ENCODE measurements at regions not wholly inside any gene's neighbourhood (a gene's known extent, or its start where the extent isn't known, plus 50 kb on each side); places are given as distances from the start of the nearest gene placed in this dataset.

GRCh38 chr12:25384038-25384892 is 133.5 kb upstream of the KRAS start:
- TF ChIP-seq, protein P1, sequence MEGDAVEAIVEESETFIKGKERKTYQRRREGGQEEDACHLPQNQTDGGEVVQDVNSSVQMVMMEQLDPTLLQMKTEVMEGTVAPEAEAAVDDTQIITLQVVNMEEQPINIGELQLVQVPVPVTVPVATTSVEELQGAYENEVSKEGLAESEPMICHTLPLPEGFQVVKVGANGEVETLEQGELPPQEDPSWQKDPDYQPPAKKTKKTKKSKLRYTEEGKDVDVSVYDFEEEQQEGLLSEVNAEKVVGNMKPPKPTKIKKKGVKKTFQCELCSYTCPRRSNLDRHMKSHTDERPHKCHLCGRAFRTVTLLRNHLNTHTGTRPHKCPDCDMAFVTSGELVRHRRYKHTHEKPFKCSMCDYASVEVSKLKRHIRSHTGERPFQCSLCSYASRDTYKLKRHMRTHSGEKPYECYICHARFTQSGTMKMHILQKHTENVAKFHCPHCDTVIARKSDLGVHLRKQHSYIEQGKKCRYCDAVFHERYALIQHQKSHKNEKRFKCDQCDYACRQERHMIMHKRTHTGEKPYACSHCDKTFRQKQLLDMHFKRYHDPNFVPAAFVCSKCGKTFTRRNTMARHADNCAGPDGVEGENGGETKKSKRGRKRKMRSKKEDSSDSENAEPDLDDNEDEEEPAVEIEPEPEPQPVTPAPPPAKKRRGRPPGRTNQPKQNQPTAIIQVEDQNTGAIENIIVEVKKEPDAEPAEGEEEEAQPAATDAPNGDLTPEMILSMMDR (IDR thresholded peaks at IDR 0.05; ENCODE audit: low read depth, low read length, missing control alignments) = no peak
- no peak for DNase-seq (ENCODE audit: extremely low read depth, low read depth)
- H3K4me3 ChIP-seq (replicated peaks; ENCODE audit: low read depth, low read length) = no peak overlapping the region

GRCh38 chr12:25382311-25383106 is 131.8 kb upstream of the KRAS start:
- DNase-seq (ENCODE audit: extremely low read depth, low read depth) = no peak
- TF ChIP-seq, protein P1 (IDR thresholded peaks at IDR 0.05; ENCODE audit: low read depth, low read length, missing control alignments) = no peak
- H3K4me3 ChIP-seq (replicated peaks; ENCODE audit: low read depth, low read length) = no peak overlapping the region

GRCh38 chr12:25377469-25378177 is 126.9 kb upstream of the KRAS start:
- TF ChIP-seq, protein P1 (IDR thresholded peaks at IDR 0.05; ENCODE audit: low read depth, low read length, missing control alignments) = no peak
- peak; percentile 37 for DNase-seq (ENCODE audit: extremely low read depth, low read depth)
- H3K4me3 ChIP-seq (replicated peaks; ENCODE audit: low read depth, low read length) = no peak overlapping the region

DNA sequence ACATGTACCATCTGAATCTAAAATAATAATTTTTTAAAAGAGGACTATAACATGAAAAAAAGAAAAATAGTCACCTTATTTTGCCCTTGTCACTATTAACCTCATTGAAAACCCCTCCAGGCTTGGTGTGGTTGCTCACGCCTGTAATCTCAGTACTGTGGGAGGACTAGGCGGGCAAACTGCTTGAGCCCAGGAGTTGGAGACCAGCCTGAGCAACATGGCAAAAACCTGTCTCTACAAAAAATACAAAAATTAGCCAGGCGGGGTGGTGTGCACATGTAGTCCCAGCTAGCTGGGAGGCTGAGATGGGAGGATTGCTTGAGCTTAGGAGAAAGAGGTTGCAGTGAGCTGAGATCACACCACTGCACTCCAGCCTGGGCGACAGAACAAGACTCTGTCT is 126.3 kb upstream of the KRAS start:
- no peak for DNase-seq (ENCODE audit: extremely low read depth, low read depth)
- no peak overlapping the region for H3K4me3 ChIP-seq (replicated peaks; ENCODE audit: low read depth, low read length)
- TF ChIP-seq, protein P1 (IDR thresholded peaks at IDR 0.05; ENCODE audit: low read depth, low read length, missing control alignments) = no peak

DNA sequence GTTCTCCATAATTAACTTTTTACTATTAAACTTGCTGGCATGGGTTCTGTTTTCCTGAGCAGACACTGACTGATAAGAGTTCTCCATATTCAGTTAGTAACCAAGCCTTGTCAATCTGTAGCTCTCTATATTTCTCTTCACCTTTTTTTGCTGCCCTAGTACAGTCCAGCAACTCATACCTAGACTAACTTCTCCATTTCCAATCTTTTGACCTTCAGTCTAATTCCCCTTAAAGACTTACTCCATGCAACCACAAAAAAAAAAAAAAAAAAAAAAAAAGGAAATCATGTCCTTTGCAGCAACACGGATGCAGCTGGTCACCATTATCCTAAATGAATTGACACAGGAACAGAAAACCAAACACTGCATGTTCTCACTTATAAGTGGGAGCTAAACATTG is 125.7 kb upstream of the KRAS start:
- no peak for DNase-seq (ENCODE audit: extremely low read depth, low read depth)
- no peak overlapping the region for H3K4me3 ChIP-seq (replicated peaks; ENCODE audit: low read depth, low read length)
- TF ChIP-seq, protein P1 (IDR thresholded peaks at IDR 0.05; ENCODE audit: low read depth, low read length, missing control alignments) = no peak

- no peak for DNase-seq (ENCODE audit: extremely low read depth, low read depth)
- H3K4me3 ChIP-seq (replicated peaks; ENCODE audit: low read depth, low read length) = no peak overlapping the region
- TF ChIP-seq, protein P1 (IDR thresholded peaks at IDR 0.05; ENCODE audit: low read depth, low read length, missing control alignments) = no peak
These were observed 122.5 kb upstream of the KRAS start for GRCh38 chr12:25372969-25373817.

All from HFF-Myc (cell line).